ENCODE measurements at regions not wholly inside any gene's neighbourhood (a gene's known extent, or its start where the extent isn't known, plus 50 kb on each side); places are given as distances from the start of the nearest gene placed in this dataset.

GRCh38 chr10:83574770-83575169 is 564.5 kb upstream of the GHITM start:
- TF ChIP-seq, protein P1, sequence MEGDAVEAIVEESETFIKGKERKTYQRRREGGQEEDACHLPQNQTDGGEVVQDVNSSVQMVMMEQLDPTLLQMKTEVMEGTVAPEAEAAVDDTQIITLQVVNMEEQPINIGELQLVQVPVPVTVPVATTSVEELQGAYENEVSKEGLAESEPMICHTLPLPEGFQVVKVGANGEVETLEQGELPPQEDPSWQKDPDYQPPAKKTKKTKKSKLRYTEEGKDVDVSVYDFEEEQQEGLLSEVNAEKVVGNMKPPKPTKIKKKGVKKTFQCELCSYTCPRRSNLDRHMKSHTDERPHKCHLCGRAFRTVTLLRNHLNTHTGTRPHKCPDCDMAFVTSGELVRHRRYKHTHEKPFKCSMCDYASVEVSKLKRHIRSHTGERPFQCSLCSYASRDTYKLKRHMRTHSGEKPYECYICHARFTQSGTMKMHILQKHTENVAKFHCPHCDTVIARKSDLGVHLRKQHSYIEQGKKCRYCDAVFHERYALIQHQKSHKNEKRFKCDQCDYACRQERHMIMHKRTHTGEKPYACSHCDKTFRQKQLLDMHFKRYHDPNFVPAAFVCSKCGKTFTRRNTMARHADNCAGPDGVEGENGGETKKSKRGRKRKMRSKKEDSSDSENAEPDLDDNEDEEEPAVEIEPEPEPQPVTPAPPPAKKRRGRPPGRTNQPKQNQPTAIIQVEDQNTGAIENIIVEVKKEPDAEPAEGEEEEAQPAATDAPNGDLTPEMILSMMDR (conservative IDR thresholded peaks at IDR 0.05) = no peak
- H3K27me3 Mint-ChIP-seq (ENCODE audit: low read depth) = no peaks in the 10 kb centered on the region
- H3K27ac Mint-ChIP-seq (ENCODE audit: unreplicated experiment) = no peak overlapping the region
- no peaks in the 10 kb centered on the region for H3K4me1 Mint-ChIP-seq
- H3K36me3 Mint-ChIP-seq (ENCODE audit: low read depth) = no peaks in the 10 kb centered on the region
- H3K9me3 Mint-ChIP-seq = peaks cover 13% of the 10 kb centered on the region
- no peak for DNase-seq (ENCODE audit: low read depth, low spot score)
- no peak overlapping the region for H3K4me3 Mint-ChIP-seq

DNA sequence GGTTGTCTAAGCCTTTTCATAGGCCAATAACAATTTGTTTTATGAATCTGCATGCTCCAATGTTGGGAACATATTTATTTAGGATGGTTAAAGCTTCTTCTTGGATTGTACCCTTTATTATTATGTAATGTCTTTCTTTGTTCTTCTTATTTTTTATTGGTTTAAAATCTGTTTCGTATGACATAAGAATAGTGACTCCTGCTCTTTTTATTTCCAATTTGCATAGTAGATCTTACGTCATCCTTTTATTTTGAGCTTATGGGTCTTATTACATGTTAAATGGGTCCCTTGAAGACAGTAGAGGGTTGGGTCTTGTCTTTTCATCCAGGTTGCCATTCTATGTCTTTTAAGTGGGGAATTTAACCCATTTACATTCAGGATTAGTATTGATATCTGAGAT is 561.9 kb upstream of the GHITM start:
- no peak for DNase-seq (ENCODE audit: low read depth, low spot score)
- no peaks in the 10 kb centered on the region for H3K36me3 Mint-ChIP-seq (ENCODE audit: low read depth)

GRCh38 chr10:83580373-83581012 is 558.8 kb upstream of the GHITM start:
- TF ChIP-seq, protein P1 (conservative IDR thresholded peaks at IDR 0.05) = no peak
- no peak overlapping the region for H3K4me3 Mint-ChIP-seq
- H3K27ac Mint-ChIP-seq (ENCODE audit: unreplicated experiment) = no peak overlapping the region
- H3K4me1 Mint-ChIP-seq = no peaks in the 10 kb centered on the region
- H3K9me3 Mint-ChIP-seq = peaks cover 13% of the 10 kb centered on the region
- DNase-seq (ENCODE audit: low read depth, low spot score) = no peak
- H3K36me3 Mint-ChIP-seq (ENCODE audit: low read depth) = no peaks in the 10 kb centered on the region
- no peaks in the 10 kb centered on the region for H3K27me3 Mint-ChIP-seq (ENCODE audit: low read depth)

More for the DNA sequence above, 561.9 kb upstream of the GHITM start:
- no peaks in the 10 kb centered on the region for H3K4me1 Mint-ChIP-seq
- no peaks in the 10 kb centered on the region for H3K27me3 Mint-ChIP-seq (ENCODE audit: low read depth)
- peaks cover 13% of the 10 kb centered on the region for H3K9me3 Mint-ChIP-seq
- TF ChIP-seq, protein P1 (conservative IDR thresholded peaks at IDR 0.05) = no peak
- no peak overlapping the region for H3K4me3 Mint-ChIP-seq
- no peak overlapping the region for H3K27ac Mint-ChIP-seq (ENCODE audit: unreplicated experiment)

DNA sequence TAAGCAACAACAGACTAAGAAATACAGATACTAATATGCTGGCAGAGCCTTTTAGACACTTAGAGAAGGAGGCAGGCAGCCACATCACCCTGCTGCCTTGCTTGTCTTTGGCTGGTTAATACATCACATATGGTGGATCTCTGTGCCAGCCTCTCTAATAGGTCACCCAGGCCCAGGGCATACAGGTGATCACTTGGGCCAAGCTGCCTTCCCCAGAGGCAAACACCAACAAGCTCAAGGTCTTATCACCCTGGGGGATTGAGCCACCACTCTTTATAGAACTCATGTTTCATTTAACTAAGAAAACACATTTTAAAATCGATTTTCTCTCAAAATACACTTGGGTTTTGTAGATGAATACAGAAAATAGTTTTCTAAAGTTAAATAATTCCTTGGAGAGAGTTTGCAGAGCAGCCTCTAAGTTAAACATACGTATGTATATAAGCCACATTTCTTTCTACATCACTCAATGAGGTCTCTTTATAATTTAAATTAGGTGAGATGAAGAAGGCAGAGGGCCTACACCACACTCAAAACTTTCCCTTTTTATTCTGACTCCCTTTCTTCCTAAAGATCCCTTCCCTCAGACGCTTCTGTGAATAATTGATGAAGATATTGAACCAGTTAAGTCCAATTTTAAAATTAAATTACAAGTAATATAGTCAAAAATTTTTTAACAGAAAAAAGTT is 556.8 kb upstream of the GHITM start:
- no peak overlapping the region for H3K27ac Mint-ChIP-seq (ENCODE audit: unreplicated experiment)
- no peak overlapping the region for H3K4me3 Mint-ChIP-seq
- no peaks in the 10 kb centered on the region for H3K27me3 Mint-ChIP-seq (ENCODE audit: low read depth)
- H3K36me3 Mint-ChIP-seq (ENCODE audit: low read depth) = no peaks in the 10 kb centered on the region
- H3K9me3 Mint-ChIP-seq = peaks cover 8% of the 10 kb centered on the region
- no peak for DNase-seq (ENCODE audit: low read depth, low spot score)
- TF ChIP-seq, protein P1 (conservative IDR thresholded peaks at IDR 0.05) = no peak
- no peaks in the 10 kb centered on the region for H3K4me1 Mint-ChIP-seq

GRCh38 chr10:83585686-83586085 is 553.6 kb upstream of the GHITM start:
- Mint-ChIP-seq H3K4me1 (no peaks in the 10 kb centered on the region), H3K27me3 (ENCODE audit: low read depth) (no peaks in the 10 kb centered on the region), H3K9me3 (no peaks in the 10 kb centered on the region), H3K4me3 (no peak overlapping the region), H3K36me3 (ENCODE audit: low read depth) (no peaks in the 10 kb centered on the region), H3K27ac (ENCODE audit: unreplicated experiment) (no peak overlapping the region)
- TF ChIP-seq, protein P1 (conservative IDR thresholded peaks at IDR 0.05) = no peak
- DNase-seq (ENCODE audit: low read depth, low spot score) = no peak
